ENCODE measurements at regions not wholly inside any gene's neighbourhood (a gene's known extent, or its start where the extent isn't known, plus 50 kb on each side); places are given as distances from the start of the nearest gene placed in this dataset.
"Not testable (repeated sequence)": the region's sequence is repeated elsewhere in the genome, so short reads cannot be mapped to it uniquely, and the experiment has no call there.

DNA sequence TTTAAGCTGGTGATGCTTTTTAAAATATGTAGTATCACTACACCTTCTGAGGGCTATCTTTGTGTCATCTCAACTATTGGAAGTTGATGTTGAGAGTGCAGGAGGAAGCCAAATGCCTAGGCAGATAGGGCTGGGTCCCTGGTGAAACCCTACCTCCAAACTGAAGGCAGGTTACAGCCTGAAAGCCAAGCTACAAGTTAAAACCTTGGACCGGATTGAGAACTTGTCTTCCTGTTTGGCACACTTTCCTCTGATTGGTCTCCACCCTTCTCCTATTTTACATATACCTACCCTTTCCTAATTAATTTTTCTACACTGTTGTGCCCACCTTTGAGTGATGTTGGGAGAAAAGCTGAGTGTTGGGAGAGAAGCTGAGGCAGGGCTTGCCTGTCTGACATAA lies 287.8 kb upstream of the CNTN5 start:
- Histone ChIP-seq H4K20me1 (ENCODE audit: control insufficient read depth, insufficient read depth) (no peaks in the 10 kb centered on the region), H3K36me3 (ENCODE audit: control insufficient read depth in 2 of 2, insufficient read depth in 2 of 2, low read length in 1 of 2) (no peaks in the 10 kb centered on the region), H2AFZ (ENCODE audit: control insufficient read depth, low read depth, low read length) (no peak overlapping the region), H3K4me2 (ENCODE audit: control insufficient read depth, insufficient read depth) (no peak overlapping the region), H3K27me3 (replicated peaks in 1 of 2; ENCODE audit: control insufficient read depth in 2 of 2, insufficient read depth in 2 of 2, low read length in 1 of 2) (no peaks in the 10 kb centered on the region), H3K4me3 (no peak overlapping the region), H3K4me1 (ENCODE audit: control insufficient read depth, insufficient read depth, low read length) (no peaks in the 10 kb centered on the region), H3K9ac (ENCODE audit: control insufficient read depth, insufficient read depth, low read length) (no peak overlapping the region), H3K79me2 (ENCODE audit: control insufficient read depth, insufficient read depth, low read length) (no peaks in the 10 kb centered on the region), H3K27ac (ENCODE audit: control insufficient read depth, insufficient read depth) (no peak overlapping the region), H3K9me3 (replicated peaks; ENCODE audit: control insufficient read depth, insufficient read depth, low read length) (no peaks in the 10 kb centered on the region)
- in situ Hi-C loops (cut with MboI) = no loop called here
- intact Hi-C loops (cut with micrococcal nuclease; ENCODE audit: unreplicated experiment) = no loop called here
- TF ChIP-seq MEF2B (IDR thresholded peaks at IDR 0.05; ENCODE audit: partially characterized antibody, poor library complexity, severe bottlenecking) (no peak), RCOR1 (conservative IDR thresholded peaks at IDR 0.05; ENCODE audit: low read depth, low read length) (no peak), SP1 (IDR thresholded peaks at IDR 0.05; ENCODE audit: low read depth, low read length) (no peak), DPF2 (IDR thresholded peaks at IDR 0.05) (no peak), TARDBP (IDR thresholded peaks at IDR 0.05; ENCODE audit: borderline replicate concordance) (no peak), ZBED1 (IDR thresholded peaks at IDR 0.05; ENCODE audit: borderline replicate concordance) (no peak), HDAC2 (IDR thresholded peaks at IDR 0.05) (no peak), NFXL1 (IDR thresholded peaks at IDR 0.05; ENCODE audit: borderline replicate concordance) (no peak), MXI1 (IDR thresholded peaks at IDR 0.05; ENCODE audit: low read depth, low read length) (no peak)
- TF ChIP-seq, protein P1, sequence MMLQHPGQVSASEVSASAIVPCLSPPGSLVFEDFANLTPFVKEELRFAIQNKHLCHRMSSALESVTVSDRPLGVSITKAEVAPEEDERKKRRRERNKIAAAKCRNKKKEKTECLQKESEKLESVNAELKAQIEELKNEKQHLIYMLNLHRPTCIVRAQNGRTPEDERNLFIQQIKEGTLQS (IDR thresholded peaks at IDR 0.05; ENCODE audit: borderline replicate concordance, extremely low read depth, low read depth, low read length) = no peak
- TF ChIP-seq, protein P2, sequence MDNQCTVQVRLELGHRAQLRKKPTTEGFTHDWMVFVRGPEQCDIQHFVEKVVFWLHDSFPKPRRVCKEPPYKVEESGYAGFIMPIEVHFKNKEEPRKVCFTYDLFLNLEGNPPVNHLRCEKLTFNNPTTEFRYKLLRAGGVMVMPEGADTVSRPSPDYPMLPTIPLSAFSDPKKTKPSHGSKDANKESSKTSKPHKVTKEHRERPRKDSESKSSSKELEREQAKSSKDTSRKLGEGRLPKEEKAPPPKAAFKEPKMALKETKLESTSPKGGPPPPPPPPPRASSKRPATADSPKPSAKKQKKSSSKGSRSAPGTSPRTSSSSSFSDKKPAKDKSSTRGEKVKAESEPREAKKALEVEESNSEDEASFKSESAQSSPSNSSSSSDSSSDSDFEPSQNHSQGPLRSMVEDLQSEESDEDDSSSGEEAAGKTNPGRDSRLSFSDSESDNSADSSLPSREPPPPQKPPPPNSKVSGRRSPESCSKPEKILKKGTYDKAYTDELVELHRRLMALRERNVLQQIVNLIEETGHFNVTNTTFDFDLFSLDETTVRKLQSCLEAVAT (IDR thresholded peaks at IDR 0.05) = no peak
- no peak for DNase-seq (ENCODE audit: low read depth, low spot score)
- WGBS (ENCODE audit: insufficient coverage, insufficient replicate concordance, low lambda C conversion rate, missing lambda C conversion rate) = 0% methylated on average over 1 of the region's 1 CpG
- ChIA-PET POLR2A (no interaction called here), RAD21 (ENCODE audit: unreplicated experiment) (no interaction called here), CTCF (interaction anchor here (2.1 kb wide), 1 partner anchor 15 kb away, joined by 5 read pairs; no protein-coding TSS in a partner anchor), SMC1A (ENCODE audit: uncharacterized antibody, unreplicated experiment) (interaction anchor here (1.1 kb wide), 1 partner anchor 12 kb away, joined by 3 read pairs; no protein-coding TSS in a partner anchor)
- ATAC-seq = no peak
- no TSS peak for BruUV-seq (replicated peaks)
- no peak for FAIRE-seq

DNA sequence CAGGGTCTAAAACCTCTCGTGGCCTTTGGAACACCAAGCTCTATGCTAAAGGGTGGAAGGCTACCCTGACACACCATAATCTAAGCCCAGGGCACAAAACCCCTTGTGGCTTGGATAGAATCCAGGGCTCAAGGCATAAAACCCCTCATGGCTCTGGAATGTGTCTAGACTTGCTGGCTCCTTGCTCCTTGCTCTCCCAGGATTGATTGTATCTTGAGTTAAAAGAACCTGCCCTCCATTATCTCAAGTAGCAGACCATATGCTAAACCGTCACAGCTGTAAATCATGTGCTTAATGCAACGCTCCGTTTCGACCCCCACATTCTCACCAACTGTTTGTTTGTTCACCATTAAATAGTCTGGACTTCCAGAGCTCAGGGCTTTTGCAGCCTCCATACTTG lies 287.4 kb upstream of the CNTN5 start:
- BruUV-seq (replicated peaks); RAD21 ChIA-PET (ENCODE audit: unreplicated experiment); DNase-seq (ENCODE audit: low read depth, low spot score); H3K9ac ChIP-seq (ENCODE audit: control insufficient read depth, insufficient read depth, low read length); H3K4me3 ChIP-seq; H3K27ac ChIP-seq (ENCODE audit: control insufficient read depth, insufficient read depth); H3K9me3 ChIP-seq (replicated peaks; ENCODE audit: control insufficient read depth, insufficient read depth, low read length); H3K4me1 ChIP-seq (ENCODE audit: control insufficient read depth, insufficient read depth, low read length); FAIRE-seq; intact Hi-C loops (cut with micrococcal nuclease; ENCODE audit: unreplicated experiment); H2AFZ ChIP-seq (ENCODE audit: control insufficient read depth, low read depth, low read length); SMC1A ChIA-PET (ENCODE audit: uncharacterized antibody, unreplicated experiment); H3K79me2 ChIP-seq (ENCODE audit: control insufficient read depth, insufficient read depth, low read length); ATAC-seq; H3K4me2 ChIP-seq (ENCODE audit: control insufficient read depth, insufficient read depth); POLR2A ChIA-PET; H3K27me3 ChIP-seq (replicated peaks in 1 of 2; ENCODE audit: control insufficient read depth in 2 of 2, insufficient read depth in 2 of 2, low read length in 1 of 2); in situ Hi-C loops (cut with MboI); H4K20me1 ChIP-seq (ENCODE audit: control insufficient read depth, insufficient read depth); H3K36me3 ChIP-seq (ENCODE audit: control insufficient read depth in 2 of 2, insufficient read depth in 2 of 2, low read length in 1 of 2): not testable (repeated sequence)
- CTCF ChIA-PET = interaction anchor here (2.1 kb wide), 1 partner anchor 15 kb away, joined by 5 read pairs; no protein-coding TSS in a partner anchor
- 19% methylated on average over 5 of the region's 5 CpGs for WGBS (ENCODE audit: insufficient coverage, insufficient replicate concordance, low lambda C conversion rate, missing lambda C conversion rate)

Measured in GM12878 (cell line).